Large intestine (tissue), 3 donors: ENCODE measurements at regions not wholly inside any gene's neighbourhood (a gene's known extent, or its start where the extent isn't known, plus 50 kb on each side); places are given as distances from the start of the nearest gene placed in this dataset.

Experiments used
- DNase-seq, 2 donors: peaks; one replicate each; pipeline versions ENCODE4 v3.0.0 to v3.0.0-alpha.2; 2013
- H3K27ac ChIP-seq: one replicate; pipeline ENCODE4 v1.5.1; 2013; ENCODE audit warnings: low read length
- H3K27me3 ChIP-seq: 2 replicates; pipeline ENCODE4 v1.6.1; 2013; ENCODE audit warnings: low read length; ENCODE audit not compliant: control insufficient read depth, insufficient read depth
- H3K36me3 ChIP-seq: 2 replicates; pipeline ENCODE4 v1.6.1; 2013; ENCODE audit warnings: low read length; ENCODE audit not compliant: control insufficient read depth, insufficient read depth
- H3K4me1 ChIP-seq: one replicate; pipeline ENCODE4 v1.6.1; 2013; ENCODE audit warnings: low read length; ENCODE audit not compliant: control insufficient read depth, insufficient read depth
- H3K4me3 ChIP-seq: one replicate; pipeline ENCODE4 v1.5.1; 2013; ENCODE audit warnings: low read length
- H3K9me3 ChIP-seq: one replicate; pipeline ENCODE4 v1.6.1; 2013; ENCODE audit warnings: mild to moderate bottlenecking, low read depth, low read length, moderate library complexity; ENCODE audit not compliant: control insufficient read depth
- WGBS: methylation state at CpG from one replicate; pipeline ENCODE4 v1.1.5; 2013; ENCODE audit warnings: low lambda C conversion rate; ENCODE audit not compliant: insufficient coverage; 5-methylcytosine and 5-hydroxymethylcytosine counted together

- no peaks in the 10 kb centered on the region for H3K36me3 ChIP-seq
- no peaks in the 10 kb centered on the region for H3K4me1 ChIP-seq
- peaks cover 23% of the 10 kb centered on the region for H3K27me3 ChIP-seq
- no peak overlapping the region for H3K4me3 ChIP-seq
- no peak overlapping the region for H3K27ac ChIP-seq
- WGBS: no CpG with 5 or more reads among the region's 21 CpGs
- no peak for DNase-seq
- peaks cover 3% of the 10 kb centered on the region for H3K9me3 ChIP-seq
Measured at GRCh38 chr4:1491328-1492141, 85.3 kb upstream of the NKX1-1 start.

- peak in 1 of 2 donors; percentile 32 for DNase-seq
- Histone ChIP-seq H3K4me3 (no peak overlapping the region), H3K9me3 (peaks cover 3% of the 10 kb centered on the region), H3K27ac (no peak overlapping the region), H3K36me3 (no peaks in the 10 kb centered on the region), H3K4me1 (no peaks in the 10 kb centered on the region), H3K27me3 (peaks cover 26% of the 10 kb centered on the region)
- WGBS: no CpG with 5 or more reads among the region's 32 CpGs
Measured at GRCh38 chr4:1490654-1491327, 84.5 kb upstream of the NKX1-1 start.

GRCh38 chr4:1490011-1490653 lies 83.9 kb upstream of the NKX1-1 start:
- DNase-seq: no peak
- Histone ChIP-seq H3K27ac (no peak overlapping the region), H3K4me1 (no peaks in the 10 kb centered on the region), H3K9me3 (peaks cover 6% of the 10 kb centered on the region), H3K27me3 (peaks cover 26% of the 10 kb centered on the region), H3K4me3 (no peak overlapping the region), H3K36me3 (no peaks in the 10 kb centered on the region)
- no CpG with 5 or more reads among the region's 32 CpGs for WGBS

GRCh38 chr4:1489639-1489995 lies 83.4 kb upstream of the NKX1-1 start:
- WGBS: no CpG with 5 or more reads among the region's 9 CpGs
- H3K27me3 ChIP-seq: peaks cover 26% of the 10 kb centered on the region
- no peaks in the 10 kb centered on the region for H3K4me1 ChIP-seq
- peaks cover 12% of the 10 kb centered on the region for H3K9me3 ChIP-seq
- H3K4me3 ChIP-seq: no peak overlapping the region
- no peak overlapping the region for H3K27ac ChIP-seq
- H3K36me3 ChIP-seq: no peaks in the 10 kb centered on the region
- DNase-seq: no peak

- no peak overlapping the region for H3K4me3 ChIP-seq
- no CpG with 5 or more reads among the region's 28 CpGs for WGBS
- H3K27ac ChIP-seq: no peak overlapping the region
- H3K36me3 ChIP-seq: no peaks in the 10 kb centered on the region
- peaks cover 12% of the 10 kb centered on the region for H3K9me3 ChIP-seq
- DNase-seq: no peak
- H3K27me3 ChIP-seq: peaks cover 26% of the 10 kb centered on the region
- H3K4me1 ChIP-seq: no peaks in the 10 kb centered on the region
Measured at GRCh38 chr4:1488831-1489638, 82.8 kb upstream of the NKX1-1 start.

- H3K4me3 ChIP-seq: no peak overlapping the region
- peaks cover 26% of the 10 kb centered on the region for H3K27me3 ChIP-seq
- H3K36me3 ChIP-seq: no peaks in the 10 kb centered on the region
- peaks cover 15% of the 10 kb centered on the region for H3K9me3 ChIP-seq
- H3K27ac ChIP-seq: no peak overlapping the region
- DNase-seq: no peak
- no peaks in the 10 kb centered on the region for H3K4me1 ChIP-seq
- WGBS: no CpG with 5 or more reads among the region's 7 CpGs
Measured at GRCh38 chr4:1488357-1488756, 82.1 kb upstream of the NKX1-1 start.

GRCh38 chr4:1487761-1488160 lies 81.5 kb upstream of the NKX1-1 start:
- no peak for DNase-seq
- H3K9me3 ChIP-seq: peaks cover 16% of the 10 kb centered on the region
- H3K4me3 ChIP-seq: no peak overlapping the region
- peaks cover 26% of the 10 kb centered on the region for H3K27me3 ChIP-seq
- H3K4me1 ChIP-seq: no peaks in the 10 kb centered on the region
- H3K27ac ChIP-seq: no peak overlapping the region
- H3K36me3 ChIP-seq: no peaks in the 10 kb centered on the region
- 93% methylated on average over 2 of the region's 8 CpGs for WGBS

- WGBS: no CpG with 5 or more reads among the region's 9 CpGs
- H3K9me3 ChIP-seq: peaks cover 16% of the 10 kb centered on the region
- no peak overlapping the region for H3K27ac ChIP-seq
- no peak for DNase-seq
- no peaks in the 10 kb centered on the region for H3K4me1 ChIP-seq
- H3K27me3 ChIP-seq: peaks cover 26% of the 10 kb centered on the region
- no peak overlapping the region for H3K4me3 ChIP-seq
- H3K36me3 ChIP-seq: no peaks in the 10 kb centered on the region
Measured at GRCh38 chr4:1487106-1487505, 80.9 kb upstream of the NKX1-1 start.

- Histone ChIP-seq H3K27me3 (peaks cover 9% of the 10 kb centered on the region), H3K36me3 (no peaks in the 10 kb centered on the region), H3K4me1 (no peaks in the 10 kb centered on the region), H3K9me3 (peaks cover 19% of the 10 kb centered on the region), H3K4me3 (no peak overlapping the region), H3K27ac (no peak overlapping the region)
- no peak for DNase-seq
Measured at GRCh38 chr4:1485280-1485679, 79.0 kb upstream of the NKX1-1 start.

- no peak for DNase-seq
- Histone ChIP-seq H3K27me3 (no peaks in the 10 kb centered on the region), H3K4me3 (no peak overlapping the region), H3K27ac (no peak overlapping the region), H3K9me3 (peaks cover 19% of the 10 kb centered on the region), H3K4me1 (no peaks in the 10 kb centered on the region), H3K36me3 (no peaks in the 10 kb centered on the region)
- WGBS: no CpG with 5 or more reads among the region's 1 CpG
Measured at GRCh38 chr4:1480720-1481119, 74.5 kb upstream of the NKX1-1 start.
